Breast epithelium (tissue), 4 donors: ENCODE measurements at regions not wholly inside any gene's neighbourhood (a gene's known extent, or its start where the extent isn't known, plus 50 kb on each side); places are given as distances from the start of the nearest gene placed in this dataset.
A peak's percentile ranks its signal among the peaks of the same experiment; 100 is the strongest.

Experiments
- DNase-seq, 2 donors: peaks; one replicate each; pipeline ENCODE4 v3.0.0-alpha.2; 2019; ENCODE audit warnings: low spot score in 2 of 2
- H3K27ac ChIP-seq, 2 donors: fragments of 200-600 bp; sonication (generic) in 1 of 2; one replicate each; pipeline ENCODE4 v1.5.1; 2016 to 2019; ENCODE audit warnings: mild to moderate bottlenecking in 1 of 2
- H3K27me3 ChIP-seq, 2 donors: fragments of 200-600 bp; sonication (generic) in 1 of 2; one replicate each; pipeline versions ENCODE4 v1.5.1 to v1.6.0; 2017 to 2019; ENCODE audit warnings: control low read depth in 1 of 2, mild to moderate bottlenecking in 1 of 2
- H3K36me3 ChIP-seq: fragments of 200-600 bp; one replicate; pipeline ENCODE4 v1.5.1; 2019
- H3K4me1 ChIP-seq, 2 donors: fragments of 200-600 bp; sonication (generic); one replicate each; pipeline ENCODE4 v1.5.1; 2016 to 2019; ENCODE audit warnings: control low read depth in 1 of 2
- H3K4me3 ChIP-seq, 3 donors: fragments of 200-600 bp; sonication (generic); 1 replicate in 2 of 3; 2 replicates in 1 of 3; pipeline ENCODE4 v1.5.1; 2016 to 2019; ENCODE audit warnings: mild to moderate bottlenecking in 3 of 3, moderate library complexity in 2 of 3
- H3K9me3 ChIP-seq, 2 donors: fragments of 200-600 bp; sonication (generic) in 1 of 2; one replicate each; pipeline ENCODE4 v1.5.1; 2016 to 2019; ENCODE audit warnings: control low read depth in 1 of 2
- POLR2A ChIP-seq: fragments of 450-650 bp; IDR thresholded peaks from one replicate; pipeline ENCODE4 v1.6.1; 2016; ENCODE audit warnings: antibody characterized with exemption, mild to moderate bottlenecking, moderate library complexity
- POLR2AphosphoS5 ChIP-seq, 3 donors: sonication (generic); formaldehyde crosslinking; IDR thresholded peaks; one replicate each; pipeline ENCODE4 v1.6.1; 2017; ENCODE audit warnings: antibody characterized with exemption in 3 of 3
- intact Hi-C: fragments of 100-400 bp; cut with DNase I; formaldehyde crosslinking; loops from one replicate; pipeline ENCODE4 v1.15.1; 2023; ENCODE audit warnings: low total_unique reads
- TF ChIP-seq, protein P1 (sequence below), 3 donors: fragments of 450-650 bp; IDR thresholded peaks; one replicate each; pipeline ENCODE4 v1.5.1; 2016 to 2017; ENCODE audit warnings: antibody characterized with exemption in 3 of 3, mild to moderate bottlenecking in 3 of 3, moderate library complexity in 3 of 3

DNA sequence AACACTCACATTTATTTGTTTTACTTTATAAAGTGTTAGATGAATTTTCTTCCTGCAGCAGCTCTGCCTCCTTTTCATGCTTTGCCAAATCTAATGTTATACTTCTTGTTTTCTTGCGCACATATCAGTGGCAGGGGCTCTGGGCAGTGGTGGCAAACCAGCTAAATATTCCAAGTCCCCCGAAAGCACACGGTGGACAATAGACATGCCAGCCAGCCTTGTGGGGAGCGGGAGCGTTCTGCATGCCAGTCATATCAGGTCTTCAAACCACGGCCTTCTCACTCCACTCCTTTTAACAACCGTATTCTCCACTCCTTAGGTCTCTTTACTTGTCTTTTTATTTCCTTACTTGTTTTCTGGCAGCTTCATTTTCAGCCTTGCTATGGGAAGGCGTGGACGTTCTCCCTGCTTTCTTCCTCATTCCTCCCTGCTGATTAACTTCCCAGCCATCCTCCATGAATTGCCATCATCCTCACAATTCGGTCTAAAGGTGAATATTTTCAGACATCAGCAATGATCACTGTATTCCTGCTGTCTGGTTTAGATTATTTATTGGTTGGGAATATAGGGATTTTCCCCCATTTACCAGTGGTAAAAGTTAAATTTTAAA is 77.1 kb upstream of the WASF3 start:
- DNase-seq, result no peak
- Histone ChIP-seq H3K27ac (no peak overlapping the region), H3K4me1 (no peaks in the 10 kb centered on the region), H3K4me3 (no peak overlapping the region), H3K36me3 (no peaks in the 10 kb centered on the region), H3K27me3 (no peaks in the 10 kb centered on the region), H3K9me3 (no peaks in the 10 kb centered on the region)
- TF ChIP-seq, protein P1, sequence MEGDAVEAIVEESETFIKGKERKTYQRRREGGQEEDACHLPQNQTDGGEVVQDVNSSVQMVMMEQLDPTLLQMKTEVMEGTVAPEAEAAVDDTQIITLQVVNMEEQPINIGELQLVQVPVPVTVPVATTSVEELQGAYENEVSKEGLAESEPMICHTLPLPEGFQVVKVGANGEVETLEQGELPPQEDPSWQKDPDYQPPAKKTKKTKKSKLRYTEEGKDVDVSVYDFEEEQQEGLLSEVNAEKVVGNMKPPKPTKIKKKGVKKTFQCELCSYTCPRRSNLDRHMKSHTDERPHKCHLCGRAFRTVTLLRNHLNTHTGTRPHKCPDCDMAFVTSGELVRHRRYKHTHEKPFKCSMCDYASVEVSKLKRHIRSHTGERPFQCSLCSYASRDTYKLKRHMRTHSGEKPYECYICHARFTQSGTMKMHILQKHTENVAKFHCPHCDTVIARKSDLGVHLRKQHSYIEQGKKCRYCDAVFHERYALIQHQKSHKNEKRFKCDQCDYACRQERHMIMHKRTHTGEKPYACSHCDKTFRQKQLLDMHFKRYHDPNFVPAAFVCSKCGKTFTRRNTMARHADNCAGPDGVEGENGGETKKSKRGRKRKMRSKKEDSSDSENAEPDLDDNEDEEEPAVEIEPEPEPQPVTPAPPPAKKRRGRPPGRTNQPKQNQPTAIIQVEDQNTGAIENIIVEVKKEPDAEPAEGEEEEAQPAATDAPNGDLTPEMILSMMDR (IDR thresholded peaks at IDR 0.05), result no peak
- no peak for TF ChIP-seq POLR2AphosphoS5 (IDR thresholded peaks at IDR 0.05)
- intact Hi-C loops, result loop anchor here (5.0 to 10.0 kb wide), 2 partner anchors 217 to 936 kb away; no protein-coding TSS in a partner anchor

GRCh38 chr13:26482451-26483197 is 74.9 kb upstream of the WASF3 start:
- H3K27ac ChIP-seq, result no peak overlapping the region
- intact Hi-C loops, result loop anchor here (5.0 to 10.0 kb wide), 2 partner anchors 215 to 938 kb away; no protein-coding TSS in a partner anchor
- H3K9me3 ChIP-seq, result no peaks in the 10 kb centered on the region
- no peaks in the 10 kb centered on the region for H3K27me3 ChIP-seq
- DNase-seq, result peak; percentile 24 to 58
- TF ChIP-seq, protein P1 (IDR thresholded peaks at IDR 0.05), result peak; percentile 69 to 87 (median 74)
- no peak for TF ChIP-seq POLR2A
- H3K36me3 ChIP-seq, result no peaks in the 10 kb centered on the region
- H3K4me3 ChIP-seq, result peak overlapping the region in 2 of 3 donors; percentile 16 to 34
- H3K4me1 ChIP-seq, result no peaks in the 10 kb centered on the region

DNA sequence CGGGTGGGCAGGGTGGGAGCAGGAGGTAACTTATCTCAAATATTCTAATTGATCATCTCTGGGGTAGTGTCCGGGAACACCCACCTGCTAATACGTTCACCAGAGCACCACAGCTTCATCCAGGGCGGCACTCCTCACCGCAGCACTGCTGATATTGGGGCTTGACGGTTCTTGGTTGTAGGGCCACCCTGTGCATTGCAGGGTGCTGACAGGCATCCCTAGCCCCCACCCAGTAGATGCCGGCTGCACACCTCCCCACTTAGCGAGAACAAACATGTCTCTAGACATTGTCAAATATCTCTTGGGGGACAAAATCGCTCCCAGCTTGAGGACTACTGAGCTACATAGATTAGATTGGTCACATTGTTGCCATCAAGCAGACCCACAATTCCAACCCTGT is 73.9 kb upstream of the WASF3 start:
- H3K27me3 ChIP-seq, result no peaks in the 10 kb centered on the region
- H3K36me3 ChIP-seq, result no peaks in the 10 kb centered on the region
- intact Hi-C loops, result loop anchor here (5.0 to 10.0 kb wide), 2 partner anchors 214 to 939 kb away; no protein-coding TSS in a partner anchor
- H3K9me3 ChIP-seq, result no peaks in the 10 kb centered on the region
- DNase-seq, result no peak
- no peak overlapping the region for H3K27ac ChIP-seq
- TF ChIP-seq POLR2AphosphoS5 (IDR thresholded peaks at IDR 0.05) (no peak), POLR2A (no peak)
- TF ChIP-seq, protein P1 (IDR thresholded peaks at IDR 0.05), result no peak
- H3K4me1 ChIP-seq, result no peaks in the 10 kb centered on the region
- no peak overlapping the region for H3K4me3 ChIP-seq

- intact Hi-C loops, result loop anchor here (5.0 to 10.0 kb wide), 2 partner anchors 213 to 939 kb away; no protein-coding TSS in a partner anchor
- no peaks in the 10 kb centered on the region for H3K27me3 ChIP-seq
- H3K4me3 ChIP-seq, result no peak overlapping the region
- no peaks in the 10 kb centered on the region for H3K4me1 ChIP-seq
- TF ChIP-seq, protein P1 (IDR thresholded peaks at IDR 0.05), result no peak
- TF ChIP-seq POLR2AphosphoS5 (IDR thresholded peaks at IDR 0.05) (no peak), POLR2A (no peak)
- H3K27ac ChIP-seq, result no peak overlapping the region
- no peaks in the 10 kb centered on the region for H3K9me3 ChIP-seq
- no peak for DNase-seq
- H3K36me3 ChIP-seq, result no peaks in the 10 kb centered on the region
Observed at GRCh38 chr13:26484196-26484595, 73.3 kb upstream of the WASF3 start.

DNA sequence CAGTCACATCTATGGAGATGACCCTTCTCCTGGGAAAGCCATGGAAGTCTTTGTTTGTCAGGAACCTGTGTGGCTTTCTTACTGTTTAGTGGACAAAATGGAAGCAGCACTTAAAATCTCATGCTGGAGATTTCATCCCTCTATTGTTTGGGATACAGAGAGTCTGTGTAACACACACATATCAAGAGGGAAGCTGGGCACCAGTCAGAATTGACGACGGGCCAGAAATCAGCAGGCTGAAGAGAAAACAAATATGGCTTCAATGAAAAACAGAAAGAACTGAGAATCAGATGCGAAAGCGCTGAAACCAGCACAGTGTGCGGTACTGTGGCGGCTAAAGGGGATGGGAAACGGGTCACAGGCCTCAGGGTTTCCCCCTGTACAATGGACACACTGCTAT is 72.2 kb upstream of the WASF3 start:
- Histone ChIP-seq H3K27me3 (peaks cover 0 to 7% of the 10 kb centered on the region in 2 donors), H3K4me1 (no peaks in the 10 kb centered on the region), H3K36me3 (no peaks in the 10 kb centered on the region), H3K4me3 (no peak overlapping the region), H3K27ac (no peak overlapping the region), H3K9me3 (no peaks in the 10 kb centered on the region)
- DNase-seq, result no peak
- intact Hi-C loops, result loop anchor here (10.0 kb wide), 1 partner anchor 940 kb away; no protein-coding TSS in a partner anchor
- TF ChIP-seq, protein P1 (IDR thresholded peaks at IDR 0.05), result no peak
